Testis (tissue), 2 donors: ENCODE measurements at regions not wholly inside any gene's neighbourhood (a gene's known extent, or its start where the extent isn't known, plus 50 kb on each side); places are given as distances from the start of the nearest gene placed in this dataset.

Experiments used
- POLR2A ChIP-seq: fragments of 450-650 bp; IDR thresholded peaks from one replicate; pipeline ENCODE4 v1.6.1; 2017; ENCODE audit warnings: antibody characterized with exemption, mild to moderate bottlenecking, moderate library complexity
- TF ChIP-seq, protein P1 (sequence below), 3 experiments: fragments of 450-650 bp in 2 of 3; fragments of 200-600 bp in 1 of 3; sonication (generic) in 1 of 3; IDR thresholded peaks; one replicate each; pipeline ENCODE4 v1.5.1; 2016 to 2019; ENCODE audit warnings: antibody characterized with exemption in 3 of 3, mild to moderate bottlenecking in 2 of 3, moderate library complexity in 1 of 3

GRCh38 chr4:120198411-120198810, 131.8 kb upstream of the MAD2L1 start:
- TF ChIP-seq, protein P1, sequence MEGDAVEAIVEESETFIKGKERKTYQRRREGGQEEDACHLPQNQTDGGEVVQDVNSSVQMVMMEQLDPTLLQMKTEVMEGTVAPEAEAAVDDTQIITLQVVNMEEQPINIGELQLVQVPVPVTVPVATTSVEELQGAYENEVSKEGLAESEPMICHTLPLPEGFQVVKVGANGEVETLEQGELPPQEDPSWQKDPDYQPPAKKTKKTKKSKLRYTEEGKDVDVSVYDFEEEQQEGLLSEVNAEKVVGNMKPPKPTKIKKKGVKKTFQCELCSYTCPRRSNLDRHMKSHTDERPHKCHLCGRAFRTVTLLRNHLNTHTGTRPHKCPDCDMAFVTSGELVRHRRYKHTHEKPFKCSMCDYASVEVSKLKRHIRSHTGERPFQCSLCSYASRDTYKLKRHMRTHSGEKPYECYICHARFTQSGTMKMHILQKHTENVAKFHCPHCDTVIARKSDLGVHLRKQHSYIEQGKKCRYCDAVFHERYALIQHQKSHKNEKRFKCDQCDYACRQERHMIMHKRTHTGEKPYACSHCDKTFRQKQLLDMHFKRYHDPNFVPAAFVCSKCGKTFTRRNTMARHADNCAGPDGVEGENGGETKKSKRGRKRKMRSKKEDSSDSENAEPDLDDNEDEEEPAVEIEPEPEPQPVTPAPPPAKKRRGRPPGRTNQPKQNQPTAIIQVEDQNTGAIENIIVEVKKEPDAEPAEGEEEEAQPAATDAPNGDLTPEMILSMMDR (IDR thresholded peaks at IDR 0.05): no peak
- no peak for TF ChIP-seq POLR2A
